GM23248 (cell line): ENCODE measurements at regions not wholly inside any gene's neighbourhood (a gene's known extent, or its start where the extent isn't known, plus 50 kb on each side); places are given as distances from the start of the nearest gene placed in this dataset.

Experiments
- DNase-seq: peaks from one replicate; pipeline ENCODE4 v3.0.0-alpha.2; 2015
- H2AFZ ChIP-seq: fragments of 200-600 bp; sonication (generic); 2 replicates; pipeline ENCODE4 v1.6.1; 2016; ENCODE audit warnings: antibody characterized with exemption
- H3F3A ChIP-seq: fragments of 200-600 bp; sonication (generic); 2 replicates; pipeline ENCODE4 v1.6.1; 2016; ENCODE audit warnings: mild to moderate bottlenecking, antibody characterized with exemption, mixed run types; ENCODE audit not compliant: insufficient read depth
- H3K27ac ChIP-seq: fragments of 200-600 bp; sonication (generic); 2 replicates; pipeline ENCODE4 v1.5.1; 2016; ENCODE audit warnings: mild to moderate bottlenecking
- H3K27me3 ChIP-seq: fragments of 200-600 bp; sonication (generic); replicated peaks from 2 replicates; pipeline ENCODE4 v1.6.1; 2016; ENCODE audit warnings: mild to moderate bottlenecking; ENCODE audit not compliant: insufficient read depth
- H3K36me3 ChIP-seq: fragments of 200-600 bp; sonication (generic); 2 replicates; pipeline ENCODE4 v1.6.1; 2016; ENCODE audit warnings: low read depth, mild to moderate bottlenecking
- H3K4me1 ChIP-seq: fragments of 200-600 bp; sonication (generic); 2 replicates; pipeline ENCODE4 v1.6.1; 2016; ENCODE audit warnings: mild to moderate bottlenecking; ENCODE audit not compliant: insufficient read depth
- H3K4me2 ChIP-seq: fragments of 200-600 bp; sonication (generic); one replicate; pipeline ENCODE4 v1.6.1; 2016; ENCODE audit warnings: mild to moderate bottlenecking; ENCODE audit not compliant: unreplicated experiment
- H3K4me3 ChIP-seq: fragments of 200-600 bp; sonication (generic); 2 replicates; pipeline ENCODE4 v1.5.1; 2016; ENCODE audit warnings: mild to moderate bottlenecking
- H3K79me2 ChIP-seq: fragments of 200-600 bp; sonication (generic); 2 replicates; pipeline ENCODE4 v1.6.1; 2016; ENCODE audit warnings: mild to moderate bottlenecking; ENCODE audit not compliant: insufficient read depth
- H3K9ac ChIP-seq: fragments of 200-600 bp; sonication (generic); 2 replicates; pipeline ENCODE4 v1.6.1; 2016; ENCODE audit warnings: mild to moderate bottlenecking
- H3K9me2 ChIP-seq: fragments of 200-600 bp; sonication (generic); 2 replicates; pipeline ENCODE4 v1.6.1; 2016; ENCODE audit warnings: mixed run types, mild to moderate bottlenecking, moderate library complexity; ENCODE audit not compliant: insufficient read depth
- H3K9me3 ChIP-seq: fragments of 200-600 bp; sonication (generic); one replicate; pipeline ENCODE4 v1.6.1; 2017; ENCODE audit warnings: low read depth
- H4K20me1 ChIP-seq: fragments of 200-600 bp; sonication (generic); 2 replicates; pipeline ENCODE4 v1.6.0; 2016; ENCODE audit not compliant: insufficient read depth
- EZH2 ChIP-seq: fragments of 200-600 bp; sonication (generic); IDR thresholded peaks from 2 replicates; pipeline ENCODE4 v1.6.1; 2018; ENCODE audit warnings: antibody characterized with exemption, mild to moderate bottlenecking; ENCODE audit not compliant: insufficient read depth, poor library complexity, severe bottlenecking
- EZH2phosphoT487 ChIP-seq: fragments of 200-600 bp; sonication (generic); IDR thresholded peaks from 2 replicates; pipeline ENCODE4 v1.6.1; 2018; ENCODE audit warnings: antibody characterized with exemption, moderate library complexity, mild to moderate bottlenecking, low read depth; ENCODE audit not compliant: insufficient read depth
- WGBS, 2 experiments: methylation state at CpG; one replicate each; pipeline ENCODE4 v1.1.6; 2015 to 2017; ENCODE audit warnings: low lambda C conversion rate in 2 of 2, low coverage in 1 of 2; ENCODE audit errors: missing lambda C conversion rate in 2 of 2; 5-methylcytosine and 5-hydroxymethylcytosine counted together
- in situ Hi-C: fragments of 300-500 bp; cut with MboI; formaldehyde crosslinking; loops from 2 replicates; pipeline ENCODE4 v1.15.0; 2020

DNA sequence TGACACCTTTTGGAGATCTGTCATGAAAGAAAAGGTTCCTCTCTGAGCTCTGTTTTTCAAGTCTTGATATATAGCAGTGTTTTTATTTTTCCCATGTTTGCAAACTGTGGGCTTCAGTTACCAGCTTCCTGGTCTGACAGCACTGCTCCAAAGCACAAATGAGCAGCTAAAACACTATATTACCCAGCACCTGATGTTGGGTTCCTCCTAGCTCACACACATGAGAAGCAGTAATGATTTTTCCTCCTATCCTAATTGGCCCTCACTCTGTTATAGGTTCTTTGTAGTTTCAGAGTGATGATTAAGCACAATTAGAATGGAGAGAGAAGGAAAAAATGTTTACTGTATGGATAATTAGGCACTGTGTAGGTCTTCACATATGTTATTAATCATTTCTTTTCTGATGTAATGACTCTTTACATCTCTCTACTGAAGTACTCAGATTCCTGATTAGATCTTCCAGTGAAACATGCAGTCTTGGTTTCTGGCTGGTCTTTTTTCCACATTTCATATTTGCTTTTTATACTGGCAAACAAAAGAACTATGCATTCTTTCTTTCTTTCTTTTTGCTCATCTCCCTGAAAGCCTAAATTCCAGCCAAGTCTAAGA, 939.7 kb downstream of the NSUN3 start:
- no peaks in the 10 kb centered on the region for H3K9me2 ChIP-seq
- H3K4me2 ChIP-seq, result no peak overlapping the region
- no peak overlapping the region for H3K9ac ChIP-seq
- H3K36me3 ChIP-seq, result no peaks in the 10 kb centered on the region
- no peaks in the 10 kb centered on the region for H3K4me1 ChIP-seq
- TF ChIP-seq EZH2, result no peak
- no peak for DNase-seq
- no peaks in the 10 kb centered on the region for H4K20me1 ChIP-seq
- in situ Hi-C loops, result no loop called here
- H3K27ac ChIP-seq, result no peak overlapping the region
- no peaks in the 10 kb centered on the region for H3K9me3 ChIP-seq
- H3K4me3 ChIP-seq, result no peak overlapping the region
- no peaks in the 10 kb centered on the region for H3K27me3 ChIP-seq
- no peaks in the 10 kb centered on the region for H3K79me2 ChIP-seq
- H3F3A ChIP-seq, result no peaks in the 10 kb centered on the region
- no peak overlapping the region for H2AFZ ChIP-seq

DNA sequence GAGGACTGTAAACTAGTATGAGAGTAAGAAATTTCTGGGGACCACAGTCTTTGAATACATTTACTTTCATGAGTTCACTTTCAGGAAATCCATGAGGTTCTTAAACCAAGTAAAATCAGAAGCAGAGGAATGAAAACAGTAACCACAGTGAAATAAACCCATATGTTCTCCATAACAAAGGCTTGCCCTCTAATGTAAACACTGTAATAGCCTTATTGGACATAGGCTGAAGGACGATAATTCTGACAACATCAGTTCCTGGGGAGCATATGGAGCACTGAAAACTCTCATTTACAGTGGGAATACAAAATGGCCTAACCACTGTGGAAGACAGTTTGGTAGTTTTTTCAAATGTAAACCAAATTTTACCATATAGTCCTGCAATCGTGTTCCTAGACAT, 965.8 kb downstream of the NSUN3 start:
- H3F3A ChIP-seq, result no peaks in the 10 kb centered on the region
- H3K4me2 ChIP-seq, result no peak overlapping the region
- H3K36me3 ChIP-seq, result no peaks in the 10 kb centered on the region
- no peak overlapping the region for H3K9ac ChIP-seq
- H3K27me3 ChIP-seq, result no peaks in the 10 kb centered on the region
- no peaks in the 10 kb centered on the region for H3K4me1 ChIP-seq
- no peak overlapping the region for H3K4me3 ChIP-seq
- in situ Hi-C loops, result no loop called here
- no peak for TF ChIP-seq EZH2phosphoT487
- TF ChIP-seq EZH2, result no peak
- no peaks in the 10 kb centered on the region for H3K9me2 ChIP-seq
- WGBS, 2 experiments, result 6 to 9% methylated on average over 2 of the region's 2 CpGs
- no peak for DNase-seq
- no peaks in the 10 kb centered on the region for H3K9me3 ChIP-seq
- no peaks in the 10 kb centered on the region for H3K79me2 ChIP-seq
- no peak overlapping the region for H3K27ac ChIP-seq
- H2AFZ ChIP-seq, result no peak overlapping the region
- no peaks in the 10 kb centered on the region for H4K20me1 ChIP-seq

DNA sequence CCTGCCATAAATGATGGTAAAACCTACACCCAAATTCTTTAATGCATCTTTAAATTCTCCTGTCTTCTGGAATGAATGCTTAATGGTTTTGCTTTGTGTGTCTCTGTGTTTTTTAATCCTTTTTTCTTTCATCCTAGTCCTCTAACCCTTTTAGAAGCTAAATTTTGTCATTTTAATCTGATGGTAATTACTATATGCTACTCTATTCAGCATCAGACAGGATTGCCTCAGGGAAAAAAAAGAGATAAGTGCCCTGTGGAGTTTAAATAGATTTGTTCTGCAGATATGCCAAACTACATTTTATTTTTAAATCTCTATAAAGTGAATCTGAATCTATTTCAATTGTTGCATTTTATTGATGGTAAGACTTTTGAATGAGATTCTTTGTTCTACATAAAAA, 966.8 kb downstream of the NSUN3 start:
- Histone ChIP-seq H3K79me2 (no peaks in the 10 kb centered on the region), H3K9ac (no peak overlapping the region), H4K20me1 (no peaks in the 10 kb centered on the region), H3K36me3 (no peaks in the 10 kb centered on the region), H3K4me2 (no peak overlapping the region), H3K4me1 (no peaks in the 10 kb centered on the region), H3F3A (no peaks in the 10 kb centered on the region), H3K9me3 (no peaks in the 10 kb centered on the region), H2AFZ (no peak overlapping the region), H3K9me2 (no peaks in the 10 kb centered on the region), H3K27me3 (no peaks in the 10 kb centered on the region), H3K4me3 (no peak overlapping the region), H3K27ac (no peak overlapping the region)
- DNase-seq, result no peak
- TF ChIP-seq EZH2 (no peak), EZH2phosphoT487 (no peak)
- in situ Hi-C loops, result no loop called here

GRCh38 chr3:95036526-95037021, 973.7 kb downstream of the NSUN3 start:
- WGBS, 2 experiments, result 11 to 13% methylated on average over 2 of the region's 2 CpGs
- Histone ChIP-seq H3K4me1 (no peaks in the 10 kb centered on the region), H3K9me3 (no peaks in the 10 kb centered on the region), H3K36me3 (no peaks in the 10 kb centered on the region), H3K9ac (no peak overlapping the region), H3K79me2 (no peaks in the 10 kb centered on the region), H2AFZ (no peak overlapping the region), H3K27ac (no peak overlapping the region), H3K4me2 (no peak overlapping the region), H3K27me3 (no peaks in the 10 kb centered on the region), H4K20me1 (no peaks in the 10 kb centered on the region), H3K4me3 (no peak overlapping the region), H3K9me2 (no peaks in the 10 kb centered on the region), H3F3A (no peaks in the 10 kb centered on the region)
- TF ChIP-seq EZH2, result no peak
- TF ChIP-seq EZH2phosphoT487, result no peak
- in situ Hi-C loops, result no loop called here
- DNase-seq, result no peak

DNA sequence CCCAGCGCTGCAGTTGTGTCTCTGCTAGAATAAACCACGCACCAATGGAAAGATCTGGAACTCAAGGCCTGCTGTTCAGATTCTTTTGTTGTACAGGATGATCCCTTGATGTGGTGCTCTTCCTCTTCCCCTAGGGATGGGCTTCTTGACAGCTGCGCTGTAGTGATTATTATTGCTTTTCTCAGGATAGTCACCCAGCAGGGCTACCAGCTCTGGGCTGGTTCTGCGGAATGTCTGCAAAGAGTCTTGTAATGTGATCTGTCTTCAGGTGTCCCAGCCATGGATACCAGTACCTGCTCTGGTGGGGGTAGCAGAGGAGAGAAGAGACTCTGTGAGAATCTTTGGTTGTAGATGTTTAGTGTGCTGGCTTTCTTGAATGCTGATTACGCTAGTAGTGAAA, 974.2 kb downstream of the NSUN3 start:
- Histone ChIP-seq H3K4me1 (no peaks in the 10 kb centered on the region), H3K27ac (no peak overlapping the region), H4K20me1 (no peaks in the 10 kb centered on the region), H3F3A (no peaks in the 10 kb centered on the region), H3K9ac (no peak overlapping the region), H3K4me2 (no peak overlapping the region), H3K36me3 (no peaks in the 10 kb centered on the region), H3K9me3 (peaks cover under 1% of the 10 kb centered on the region), H3K9me2 (no peaks in the 10 kb centered on the region), H3K79me2 (no peaks in the 10 kb centered on the region), H3K27me3 (no peaks in the 10 kb centered on the region), H3K4me3 (no peak overlapping the region), H2AFZ (no peak overlapping the region)
- TF ChIP-seq EZH2phosphoT487 (no peak), EZH2 (no peak)
- DNase-seq, result no peak
- in situ Hi-C loops, result no loop called here
- WGBS, 2 experiments, result 29 to 44% methylated on average over 5 of the region's 5 CpGs
